GM13977 (cell line): ENCODE measurements at regions not wholly inside any gene's neighbourhood (a gene's known extent, or its start where the extent isn't known, plus 50 kb on each side); places are given as distances from the start of the nearest gene placed in this dataset.

Source experiments
- DNase-seq: peaks from one replicate; pipeline ENCODE4 v3.0.0; 2012; ENCODE audit warnings: low spot score
- CTCF ChIP-seq: IDR thresholded peaks from 2 replicates; pipeline ENCODE4 v1.5.1; 2012; ENCODE audit warnings: mild to moderate bottlenecking, control low read depth; ENCODE audit not compliant: insufficient read depth; ENCODE audit errors: extremely low read depth, missing control alignments
- in situ Hi-C: fragments of 300-500 bp; cut with MboI; formaldehyde crosslinking; loops from one replicate; pipeline ENCODE4 v1.12.0; 2022; ENCODE audit warnings: low sequenced_read_pairs, low pct_unique_long_range_greater_than_20kb, mixed read lengths, inconsistent platforms; ENCODE audit not compliant: unreplicated experiment

- TF ChIP-seq CTCF: no peak
- DNase-seq: no peak
- in situ Hi-C loops: no loop called here
Measured at GRCh38 chr7:45988405-45989057, 67.5 kb upstream of the IGFBP3 start.

- no peak for DNase-seq
- no peak for TF ChIP-seq CTCF
- in situ Hi-C loops: no loop called here
Measured at GRCh38 chr7:45987521-45988290, 66.6 kb upstream of the IGFBP3 start.

- DNase-seq: no peak
- TF ChIP-seq CTCF: no peak
- in situ Hi-C loops: no loop called here
Measured at GRCh38 chr7:45986355-45987298, 65.6 kb upstream of the IGFBP3 start.

- in situ Hi-C loops: no loop called here
- DNase-seq: no peak
- no peak for TF ChIP-seq CTCF
Measured at GRCh38 chr7:45985902-45986301, 64.8 kb upstream of the IGFBP3 start.

- in situ Hi-C loops: no loop called here
- DNase-seq: no peak
- no peak for TF ChIP-seq CTCF
Measured at GRCh38 chr7:45984386-45985295, 63.6 kb upstream of the IGFBP3 start.

- no peak for TF ChIP-seq CTCF
- no peak for DNase-seq
- in situ Hi-C loops: no loop called here
Measured at GRCh38 chr7:45983720-45984255, 62.7 kb upstream of the IGFBP3 start.
